Astrocyte (in vitro differentiated cells and primary cell): ENCODE measurements at regions not wholly inside any gene's neighbourhood (a gene's known extent, or its start where the extent isn't known, plus 50 kb on each side); places are given as distances from the start of the nearest gene placed in this dataset.

Experiments
- CTCF ChIP-seq: IDR thresholded peaks from 2 replicates; pipeline ENCODE4 v1.5.1; 2011; ENCODE audit warnings: low read depth, mild to moderate bottlenecking, inconsistent platforms, low read length, moderate library complexity; ENCODE audit not compliant: insufficient read depth
- EZH2 ChIP-seq: IDR thresholded peaks from 2 replicates; pipeline ENCODE4 v1.6.1; 2012; ENCODE audit warnings: mild to moderate bottlenecking, low read length, inconsistent platforms; ENCODE audit not compliant: insufficient read depth

DNA sequence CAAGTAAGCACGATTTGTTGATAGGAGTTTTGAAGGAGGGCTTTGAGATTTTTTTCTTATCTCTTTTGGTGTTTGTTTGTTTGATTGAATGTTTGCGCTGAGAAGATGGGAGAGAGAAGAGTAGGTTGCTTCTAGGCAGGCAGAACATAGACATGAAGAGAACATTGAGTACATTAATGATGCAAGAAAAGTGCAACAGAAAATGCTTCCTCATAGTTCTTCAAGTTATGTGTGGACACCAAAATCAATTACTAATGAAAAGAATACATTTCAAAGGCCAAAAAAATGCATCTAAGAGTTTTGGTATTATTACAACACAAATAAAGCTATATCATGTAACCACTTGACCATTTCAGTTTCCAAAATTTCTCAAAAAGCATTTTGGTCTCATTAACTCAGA, 191.0 kb upstream of the PPARGC1A start:
- TF ChIP-seq CTCF (no peak), EZH2 (no peak)
